ENCODE measurements at regions not wholly inside any gene's neighbourhood (a gene's known extent, or its start where the extent isn't known, plus 50 kb on each side); places are given as distances from the start of the nearest gene placed in this dataset.

DNA sequence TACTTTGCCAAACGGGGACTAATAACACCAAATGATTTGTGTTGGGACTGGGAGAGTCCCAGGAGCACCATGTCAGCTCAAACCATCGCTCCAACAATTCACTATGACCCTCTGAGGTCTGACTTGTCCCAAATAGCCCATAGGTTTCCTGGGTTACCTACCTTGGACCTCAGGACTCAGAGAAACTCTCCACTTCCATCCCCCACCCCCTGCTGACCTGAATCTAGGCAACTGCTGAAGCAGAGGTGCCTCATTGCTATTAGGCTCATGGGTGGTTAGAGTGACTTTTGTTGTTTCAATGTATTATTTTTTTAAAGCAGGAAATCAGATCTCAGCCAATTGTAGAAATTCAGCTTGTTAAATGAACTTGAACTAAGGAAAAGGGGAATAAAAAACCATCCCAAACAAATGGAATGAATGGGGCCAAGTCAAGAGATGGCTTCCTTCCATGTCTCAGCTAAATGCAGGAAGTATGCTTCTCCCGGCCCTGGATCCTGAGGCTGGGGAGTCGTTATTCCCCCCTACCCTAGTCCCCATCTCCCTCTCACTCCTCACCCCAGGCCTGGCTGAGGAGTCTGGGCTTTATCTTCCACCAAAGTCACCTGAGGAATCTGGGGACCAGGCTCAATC is 80.9 kb upstream of the SLC24A4 start:
- in situ Hi-C loops (cut with MboI; ENCODE audit: low sequenced_read_pairs) (no loop called here), dilution Hi-C loops (cut with HindIII; ENCODE audit: low sequenced_read_pairs, unreplicated experiment) (no loop called here), intact Hi-C loops (cut with micrococcal nuclease) (no loop called here)
- H2AK5ac ChIP-seq (ENCODE audit: low read depth, low read length) = no peak overlapping the region
- H4K5ac ChIP-seq (ENCODE audit: low read depth, low read length) = no peak overlapping the region
- no peak overlapping the region for H3K9ac ChIP-seq (ENCODE audit: low read depth, low read length)
- H3K23ac ChIP-seq (ENCODE audit: low read depth, low read length) = no peak overlapping the region
- DNase-seq (no peak), ATAC-seq (ENCODE audit: low read depth) (no peak)
- no peak overlapping the region for H3K4me3 ChIP-seq (ENCODE audit: insufficient read depth, low read depth, low read length)
- no peaks in the 10 kb centered on the region; the same call in 1 of the 2 replicates for H3K27me3 ChIP-seq (ENCODE audit: control insufficient read depth, insufficient read depth, low read length)
- H3K79me1 ChIP-seq (ENCODE audit: low read depth in 1 of 2, low read length in 2 of 2) = no peaks in the 10 kb centered on the region
- H3K4me2 ChIP-seq (ENCODE audit: low read depth, low read length) = no peak overlapping the region
- H3K18ac ChIP-seq (ENCODE audit: low read depth, low read length) = no peak overlapping the region
- no peak overlapping the region for H2BK15ac ChIP-seq (ENCODE audit: low read depth, low read length)
- H2BK5ac ChIP-seq (ENCODE audit: low read depth, low read length, poor library complexity, severe bottlenecking) = no peak overlapping the region
- no peaks in the 10 kb centered on the region for H3K9me1 ChIP-seq (ENCODE audit: insufficient read depth, low read length)
- no peak overlapping the region for H2AK9ac ChIP-seq (replicated peaks; ENCODE audit: low read depth, low read length, poor library complexity)
- H2BK120ac ChIP-seq (ENCODE audit: low read depth, low read length) = no peak overlapping the region
- H4K91ac ChIP-seq (ENCODE audit: insufficient read depth, low read depth, low read length) = no peak overlapping the region
- no CpG with 5 or more reads among the region's 4 CpGs for WGBS, 2 experiments (ENCODE audit: extremely low coverage in 2 of 2, insufficient read length in 1 of 2)
- POLR2A ChIA-PET (ENCODE audit: unreplicated experiment) = no interaction called here
- CTCF ChIA-PET = no interaction called here
- no peak overlapping the region for H2AFZ ChIP-seq (replicated peaks; ENCODE audit: low read length, poor library complexity)
- no peak for TF ChIP-seq RCOR1 (IDR thresholded peaks at IDR 0.05; ENCODE audit: insufficient replicate concordance, low read length)
- TF ChIP-seq, protein P1, sequence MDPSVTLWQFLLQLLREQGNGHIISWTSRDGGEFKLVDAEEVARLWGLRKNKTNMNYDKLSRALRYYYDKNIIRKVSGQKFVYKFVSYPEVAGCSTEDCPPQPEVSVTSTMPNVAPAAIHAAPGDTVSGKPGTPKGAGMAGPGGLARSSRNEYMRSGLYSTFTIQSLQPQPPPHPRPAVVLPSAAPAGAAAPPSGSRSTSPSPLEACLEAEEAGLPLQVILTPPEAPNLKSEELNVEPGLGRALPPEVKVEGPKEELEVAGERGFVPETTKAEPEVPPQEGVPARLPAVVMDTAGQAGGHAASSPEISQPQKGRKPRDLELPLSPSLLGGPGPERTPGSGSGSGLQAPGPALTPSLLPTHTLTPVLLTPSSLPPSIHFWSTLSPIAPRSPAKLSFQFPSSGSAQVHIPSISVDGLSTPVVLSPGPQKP (IDR thresholded peaks at IDR 0.05; ENCODE audit: borderline replicate concordance, low read depth, low read length) = no peak
- TF ChIP-seq RAD21 (IDR thresholded peaks at IDR 0.05; ENCODE audit: low read length) = no peak
- no peak for TF ChIP-seq SMC3 (IDR thresholded peaks at IDR 0.05; ENCODE audit: low read depth, low read length)
- no peak for TF ChIP-seq FOS (IDR thresholded peaks at IDR 0.05; ENCODE audit: low read depth, low read length)
- no peak for TF ChIP-seq CHD1 (IDR thresholded peaks at IDR 0.05; ENCODE audit: low read depth, low read length)
- TF ChIP-seq CEBPB (IDR thresholded peaks at IDR 0.05; ENCODE audit: low read depth, low read length) = no peak
- no peak for TF ChIP-seq MAFK (IDR thresholded peaks at IDR 0.05; ENCODE audit: low read depth, low read length)
- no peak for TF ChIP-seq BHLHE40 (IDR thresholded peaks at IDR 0.05; ENCODE audit: low read depth, low read length)
- TF ChIP-seq MAZ (IDR thresholded peaks at IDR 0.05; ENCODE audit: borderline replicate concordance, low read depth, low read length) = no peak
- TF ChIP-seq, protein P2, sequence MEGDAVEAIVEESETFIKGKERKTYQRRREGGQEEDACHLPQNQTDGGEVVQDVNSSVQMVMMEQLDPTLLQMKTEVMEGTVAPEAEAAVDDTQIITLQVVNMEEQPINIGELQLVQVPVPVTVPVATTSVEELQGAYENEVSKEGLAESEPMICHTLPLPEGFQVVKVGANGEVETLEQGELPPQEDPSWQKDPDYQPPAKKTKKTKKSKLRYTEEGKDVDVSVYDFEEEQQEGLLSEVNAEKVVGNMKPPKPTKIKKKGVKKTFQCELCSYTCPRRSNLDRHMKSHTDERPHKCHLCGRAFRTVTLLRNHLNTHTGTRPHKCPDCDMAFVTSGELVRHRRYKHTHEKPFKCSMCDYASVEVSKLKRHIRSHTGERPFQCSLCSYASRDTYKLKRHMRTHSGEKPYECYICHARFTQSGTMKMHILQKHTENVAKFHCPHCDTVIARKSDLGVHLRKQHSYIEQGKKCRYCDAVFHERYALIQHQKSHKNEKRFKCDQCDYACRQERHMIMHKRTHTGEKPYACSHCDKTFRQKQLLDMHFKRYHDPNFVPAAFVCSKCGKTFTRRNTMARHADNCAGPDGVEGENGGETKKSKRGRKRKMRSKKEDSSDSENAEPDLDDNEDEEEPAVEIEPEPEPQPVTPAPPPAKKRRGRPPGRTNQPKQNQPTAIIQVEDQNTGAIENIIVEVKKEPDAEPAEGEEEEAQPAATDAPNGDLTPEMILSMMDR (conservative IDR thresholded peaks at IDR 0.05; ENCODE audit: low read depth, low read length) = no peak
- TF ChIP-seq MXI1 (IDR thresholded peaks at IDR 0.05; ENCODE audit: borderline replicate concordance, low read depth, low read length) = no peak
- no peak for TF ChIP-seq POLR2A (IDR thresholded peaks at IDR 0.05; ENCODE audit: low read depth, low read length)
- TF ChIP-seq NFE2L2 (IDR thresholded peaks at IDR 0.05; ENCODE audit: low read depth, low read length) = no peak
- TF ChIP-seq, protein P3, sequence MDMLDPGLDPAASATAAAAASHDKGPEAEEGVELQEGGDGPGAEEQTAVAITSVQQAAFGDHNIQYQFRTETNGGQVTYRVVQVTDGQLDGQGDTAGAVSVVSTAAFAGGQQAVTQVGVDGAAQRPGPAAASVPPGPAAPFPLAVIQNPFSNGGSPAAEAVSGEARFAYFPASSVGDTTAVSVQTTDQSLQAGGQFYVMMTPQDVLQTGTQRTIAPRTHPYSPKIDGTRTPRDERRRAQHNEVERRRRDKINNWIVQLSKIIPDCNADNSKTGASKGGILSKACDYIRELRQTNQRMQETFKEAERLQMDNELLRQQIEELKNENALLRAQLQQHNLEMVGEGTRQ (IDR thresholded peaks at IDR 0.05; ENCODE audit: low read depth, low read length) = no peak
- TF ChIP-seq RFX5 (IDR thresholded peaks at IDR 0.05; ENCODE audit: low read depth, low read length) = no peak
- no peaks in the 10 kb centered on the region for H3K36me3 ChIP-seq (ENCODE audit: control insufficient read depth, insufficient read depth, low read length)
- no peaks in the 10 kb centered on the region for H4K20me1 ChIP-seq (ENCODE audit: insufficient read depth, low read length)
- H4K8ac ChIP-seq (ENCODE audit: low read depth in 2 of 2, low read length in 2 of 2) = no peak overlapping the region
- no peaks in the 10 kb centered on the region for H3K4me1 ChIP-seq (ENCODE audit: control insufficient read depth, insufficient read depth, low read length)
- H3K4ac ChIP-seq (ENCODE audit: low read depth, low read length) = no peak overlapping the region
- no peak overlapping the region for H3K27ac ChIP-seq (ENCODE audit: insufficient read depth, low read length)
- H3K14ac ChIP-seq (replicated peaks; ENCODE audit: low read depth, low read length) = no peak overlapping the region
- no TSS peak for BruUV-seq (replicated peaks)
- H3K9me3 ChIP-seq (ENCODE audit: control insufficient read depth, insufficient read depth, low read length) = peaks cover 9% of the 10 kb centered on the region
- H2BK20ac ChIP-seq (ENCODE audit: low read depth, low read length) = no peak overlapping the region
- no peak overlapping the region for H3K56ac ChIP-seq (ENCODE audit: extremely low read depth, insufficient read depth, low read length)
